ENCODE measurements at regions not wholly inside any gene's neighbourhood (a gene's known extent, or its start where the extent isn't known, plus 50 kb on each side); places are given as distances from the start of the nearest gene placed in this dataset.

DNA sequence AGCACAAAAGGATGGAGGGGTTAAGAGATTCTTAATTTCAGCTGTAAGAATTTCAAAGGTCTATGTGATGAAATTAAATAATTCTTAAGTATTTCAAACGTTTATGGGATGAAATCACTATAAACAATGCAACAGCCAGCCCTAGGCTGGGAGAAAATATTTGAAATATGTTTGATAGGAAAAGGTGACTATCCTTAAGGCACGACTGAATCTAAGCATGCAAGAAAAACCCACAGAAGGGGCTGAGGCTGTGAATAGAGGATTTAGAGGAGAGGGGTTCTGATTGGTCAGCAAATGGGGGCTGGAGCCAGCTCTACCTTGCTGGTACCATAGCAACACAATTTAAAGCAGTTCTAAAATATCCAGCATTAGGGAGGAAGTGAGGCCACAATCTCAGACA is 220.8 kb upstream of the ATP10A start:
- TF ChIP-seq SPI1 (IDR thresholded peaks at IDR 0.05; ENCODE audit: low read depth, low read length) (no peak), POLR2A (IDR thresholded peaks at IDR 0.05; ENCODE audit: low read depth, low read length) (no peak), POLR2AphosphoS5 (IDR thresholded peaks at IDR 0.05; ENCODE audit: low read depth, low read length) (no peak), TAF1 (IDR thresholded peaks at IDR 0.05; ENCODE audit: low read depth, low read length) (no peak), POU2F2 (IDR thresholded peaks at IDR 0.05; ENCODE audit: low read depth, low read length) (no peak)

Measured in GM12891 (cell line).